HL-60 (cell line): ENCODE measurements at regions not wholly inside any gene's neighbourhood (a gene's known extent, or its start where the extent isn't known, plus 50 kb on each side); places are given as distances from the start of the nearest gene placed in this dataset.

Source experiments
- GABPA ChIP-seq: IDR thresholded peaks from 2 replicates; pipeline ENCODE4 v1.6.1; 2012; ENCODE audit warnings: low read depth
- POLR2AphosphoS5 ChIP-seq: IDR thresholded peaks from 2 replicates; pipeline ENCODE4 v1.6.1; 2012; ENCODE audit warnings: low read depth
- TF ChIP-seq, protein P1 (sequence below): IDR thresholded peaks from one replicate; pipeline ENCODE4 v1.5.1; 2011; ENCODE audit warnings: low read length, control low read depth, inconsistent platforms; ENCODE audit not compliant: insufficient read depth
- TF ChIP-seq, protein P2 (sequence below): IDR thresholded peaks from 2 replicates; pipeline ENCODE4 v1.6.1; 2012; ENCODE audit warnings: low read depth; ENCODE audit not compliant: insufficient replicate concordance

- TF ChIP-seq, protein P1, sequence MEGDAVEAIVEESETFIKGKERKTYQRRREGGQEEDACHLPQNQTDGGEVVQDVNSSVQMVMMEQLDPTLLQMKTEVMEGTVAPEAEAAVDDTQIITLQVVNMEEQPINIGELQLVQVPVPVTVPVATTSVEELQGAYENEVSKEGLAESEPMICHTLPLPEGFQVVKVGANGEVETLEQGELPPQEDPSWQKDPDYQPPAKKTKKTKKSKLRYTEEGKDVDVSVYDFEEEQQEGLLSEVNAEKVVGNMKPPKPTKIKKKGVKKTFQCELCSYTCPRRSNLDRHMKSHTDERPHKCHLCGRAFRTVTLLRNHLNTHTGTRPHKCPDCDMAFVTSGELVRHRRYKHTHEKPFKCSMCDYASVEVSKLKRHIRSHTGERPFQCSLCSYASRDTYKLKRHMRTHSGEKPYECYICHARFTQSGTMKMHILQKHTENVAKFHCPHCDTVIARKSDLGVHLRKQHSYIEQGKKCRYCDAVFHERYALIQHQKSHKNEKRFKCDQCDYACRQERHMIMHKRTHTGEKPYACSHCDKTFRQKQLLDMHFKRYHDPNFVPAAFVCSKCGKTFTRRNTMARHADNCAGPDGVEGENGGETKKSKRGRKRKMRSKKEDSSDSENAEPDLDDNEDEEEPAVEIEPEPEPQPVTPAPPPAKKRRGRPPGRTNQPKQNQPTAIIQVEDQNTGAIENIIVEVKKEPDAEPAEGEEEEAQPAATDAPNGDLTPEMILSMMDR, result no peak
- no peak for TF ChIP-seq POLR2AphosphoS5
- no peak for TF ChIP-seq GABPA
- TF ChIP-seq, protein P2, sequence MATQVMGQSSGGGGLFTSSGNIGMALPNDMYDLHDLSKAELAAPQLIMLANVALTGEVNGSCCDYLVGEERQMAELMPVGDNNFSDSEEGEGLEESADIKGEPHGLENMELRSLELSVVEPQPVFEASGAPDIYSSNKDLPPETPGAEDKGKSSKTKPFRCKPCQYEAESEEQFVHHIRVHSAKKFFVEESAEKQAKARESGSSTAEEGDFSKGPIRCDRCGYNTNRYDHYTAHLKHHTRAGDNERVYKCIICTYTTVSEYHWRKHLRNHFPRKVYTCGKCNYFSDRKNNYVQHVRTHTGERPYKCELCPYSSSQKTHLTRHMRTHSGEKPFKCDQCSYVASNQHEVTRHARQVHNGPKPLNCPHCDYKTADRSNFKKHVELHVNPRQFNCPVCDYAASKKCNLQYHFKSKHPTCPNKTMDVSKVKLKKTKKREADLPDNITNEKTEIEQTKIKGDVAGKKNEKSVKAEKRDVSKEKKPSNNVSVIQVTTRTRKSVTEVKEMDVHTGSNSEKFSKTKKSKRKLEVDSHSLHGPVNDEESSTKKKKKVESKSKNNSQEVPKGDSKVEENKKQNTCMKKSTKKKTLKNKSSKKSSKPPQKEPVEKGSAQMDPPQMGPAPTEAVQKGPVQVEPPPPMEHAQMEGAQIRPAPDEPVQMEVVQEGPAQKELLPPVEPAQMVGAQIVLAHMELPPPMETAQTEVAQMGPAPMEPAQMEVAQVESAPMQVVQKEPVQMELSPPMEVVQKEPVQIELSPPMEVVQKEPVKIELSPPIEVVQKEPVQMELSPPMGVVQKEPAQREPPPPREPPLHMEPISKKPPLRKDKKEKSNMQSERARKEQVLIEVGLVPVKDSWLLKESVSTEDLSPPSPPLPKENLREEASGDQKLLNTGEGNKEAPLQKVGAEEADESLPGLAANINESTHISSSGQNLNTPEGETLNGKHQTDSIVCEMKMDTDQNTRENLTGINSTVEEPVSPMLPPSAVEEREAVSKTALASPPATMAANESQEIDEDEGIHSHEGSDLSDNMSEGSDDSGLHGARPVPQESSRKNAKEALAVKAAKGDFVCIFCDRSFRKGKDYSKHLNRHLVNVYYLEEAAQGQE, result no peak
Observed at GRCh38 chr17:33642002-33642401, 348.9 kb upstream of the ASIC2 start.
